Hippocampal formation (tissue), 2 donors: ENCODE measurements at regions not wholly inside any gene's neighbourhood (a gene's known extent, or its start where the extent isn't known, plus 50 kb on each side); places are given as distances from the start of the nearest gene placed in this dataset.

ENCODE experiments used
- DNase-seq, 2 donors: peaks; one replicate each; lab custom pipeline; 2025; lab: John Stamatoyannopoulos, UW

DNA sequence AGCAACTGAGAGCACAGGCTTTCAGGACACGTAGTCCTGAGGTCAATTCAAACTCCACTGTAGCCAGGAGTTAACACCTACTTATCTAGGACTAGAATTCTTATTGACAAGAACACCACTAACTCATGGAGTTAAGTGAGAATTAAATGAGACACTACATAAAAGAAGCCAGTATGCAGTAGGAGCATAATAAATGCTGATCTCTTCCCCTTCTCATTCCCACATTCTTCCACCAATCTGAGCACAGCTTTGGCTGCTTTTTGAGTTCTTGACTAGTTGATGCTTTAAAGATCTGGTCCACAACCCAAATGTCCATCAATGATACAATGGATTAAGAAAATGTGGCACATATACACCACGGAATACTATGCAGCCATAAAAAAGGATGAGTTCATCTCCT lies 55.2 kb downstream of the TTC32 start:
- DNase-seq, result no peak

DNA sequence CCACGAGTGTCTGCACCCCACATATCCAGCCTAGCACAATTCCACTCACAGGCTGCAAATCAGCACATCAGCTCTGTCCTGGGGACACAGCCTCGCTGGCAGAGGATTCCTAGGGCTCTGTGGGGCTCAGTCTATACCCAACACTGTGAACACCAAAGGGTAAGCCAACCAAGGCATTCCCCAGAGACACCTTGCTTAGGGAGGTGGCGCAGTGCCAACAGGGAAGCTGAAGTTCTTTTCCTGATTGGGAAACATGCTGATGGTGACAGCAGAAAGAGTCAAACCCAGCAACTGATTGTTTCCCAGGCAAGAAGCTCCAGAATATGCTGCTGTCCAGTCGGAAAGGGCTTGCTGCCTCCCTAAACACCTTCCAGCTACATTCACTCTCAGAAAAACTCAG lies 55.8 kb downstream of the TTC32 start:
- DNase-seq, result no peak

GRCh38 chr2:19845323-19845920 lies 56.4 kb downstream of the TTC32 start:
- DNase-seq, result no peak

- DNase-seq, result no peak
Observed at GRCh38 chr2:19844750-19845149, 57.0 kb downstream of the TTC32 start.

GRCh38 chr2:19843992-19844515 lies 57.7 kb downstream of the TTC32 start:
- DNase-seq, result no peak

DNA sequence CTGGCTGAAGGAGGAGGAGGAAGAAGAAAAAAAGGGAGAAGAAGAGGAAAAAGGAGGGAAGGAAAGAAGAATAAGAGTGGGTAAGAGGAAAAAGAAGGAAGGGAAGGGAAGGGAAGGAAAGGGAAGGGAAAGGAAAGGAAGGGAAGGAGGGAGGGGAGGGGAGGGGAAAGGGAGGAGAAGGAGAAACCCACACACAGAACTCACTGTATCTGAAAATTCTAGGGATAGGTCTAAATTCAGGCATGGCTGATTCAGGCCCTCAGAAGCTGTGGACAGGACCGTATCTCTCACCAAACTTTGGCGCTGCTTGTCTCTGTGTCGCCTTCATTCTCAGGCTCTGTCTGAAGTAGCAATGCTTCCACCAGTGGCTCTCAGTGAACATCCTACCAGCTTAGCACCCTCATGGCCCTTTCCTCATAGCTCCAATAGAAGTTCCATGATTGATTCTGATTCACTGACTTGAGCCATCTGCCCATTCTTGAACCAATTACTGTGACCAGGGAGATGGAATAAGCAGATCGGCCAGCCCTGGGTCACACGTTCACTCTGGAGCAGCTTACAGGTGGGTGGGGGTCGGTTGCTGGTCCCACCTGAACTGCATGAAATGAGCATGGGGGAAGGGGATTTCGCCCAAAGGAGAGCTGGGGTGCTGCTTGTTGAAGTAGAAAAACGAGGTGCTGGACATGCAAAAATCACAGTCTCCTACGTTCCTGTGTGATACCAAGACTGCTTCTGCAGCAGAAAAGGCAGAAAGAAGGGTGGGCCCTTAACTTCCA lies 59.7 kb downstream of the TTC32 start:
- no peak for DNase-seq

DNA sequence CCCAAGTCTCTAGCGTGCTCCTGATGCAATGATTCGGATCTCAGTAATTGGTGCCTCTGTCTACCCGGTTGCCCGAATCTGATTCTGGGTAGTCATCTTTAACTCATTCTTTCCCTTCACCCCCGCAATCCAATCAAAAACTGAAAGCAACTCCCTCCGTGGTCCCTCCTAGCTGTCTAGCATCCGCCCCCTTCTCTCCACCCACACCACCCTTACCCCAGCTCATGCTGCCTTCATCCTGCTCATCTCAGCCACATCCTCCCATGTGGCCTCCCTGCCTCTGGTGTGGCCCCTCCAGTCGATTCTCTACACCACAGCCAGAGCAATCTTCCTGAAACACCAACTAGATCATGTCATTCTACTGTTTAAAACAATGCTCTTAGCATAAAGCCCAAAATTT lies 62.3 kb downstream of the TTC32 start:
- no peak for DNase-seq

GRCh38 chr2:19838616-19839015 lies 63.2 kb downstream of the TTC32 start:
- DNase-seq, result no peak

DNA sequence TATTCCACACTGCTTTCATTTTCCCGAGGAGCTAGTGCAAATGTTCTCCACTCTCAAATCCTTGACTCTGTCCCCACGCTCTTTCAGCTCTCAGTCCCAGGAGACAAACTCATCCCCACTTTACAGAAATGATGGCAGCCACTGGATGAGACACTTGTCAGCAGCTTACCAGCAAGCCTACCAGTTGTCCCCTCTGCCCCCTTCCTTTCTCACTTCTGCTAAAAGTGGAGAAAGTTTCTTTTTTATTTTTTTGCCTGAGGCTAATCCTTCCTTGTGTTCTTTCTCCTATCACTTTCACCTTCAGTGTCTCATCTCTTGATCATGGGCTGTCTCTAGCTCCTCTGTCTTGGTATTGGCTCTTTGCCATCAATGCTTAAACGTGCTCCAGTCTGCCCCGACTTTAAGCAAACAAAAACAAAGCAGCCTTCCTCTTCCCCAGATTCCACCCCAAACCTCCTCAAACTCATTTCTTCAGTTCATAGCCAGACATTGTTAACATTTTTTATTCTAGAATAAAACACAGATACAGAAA lies 64.5 kb downstream of the TTC32 start:
- no peak for DNase-seq

- DNase-seq, result no peak
Observed at GRCh38 chr2:19835781-19836281, 66.0 kb downstream of the TTC32 start.

GRCh38 chr2:19833978-19834377 lies 67.8 kb downstream of the TTC32 start:
- DNase-seq, result no peak

- no peak for DNase-seq
Observed at GRCh38 chr2:19829672-19830071, 72.1 kb downstream of the TTC32 start.

- no peak for DNase-seq
Observed at GRCh38 chr2:19826874-19827273, 74.9 kb downstream of the TTC32 start.

- DNase-seq, result no peak
Observed at GRCh38 chr2:19823507-19823906, 78.3 kb downstream of the TTC32 start.

DNA sequence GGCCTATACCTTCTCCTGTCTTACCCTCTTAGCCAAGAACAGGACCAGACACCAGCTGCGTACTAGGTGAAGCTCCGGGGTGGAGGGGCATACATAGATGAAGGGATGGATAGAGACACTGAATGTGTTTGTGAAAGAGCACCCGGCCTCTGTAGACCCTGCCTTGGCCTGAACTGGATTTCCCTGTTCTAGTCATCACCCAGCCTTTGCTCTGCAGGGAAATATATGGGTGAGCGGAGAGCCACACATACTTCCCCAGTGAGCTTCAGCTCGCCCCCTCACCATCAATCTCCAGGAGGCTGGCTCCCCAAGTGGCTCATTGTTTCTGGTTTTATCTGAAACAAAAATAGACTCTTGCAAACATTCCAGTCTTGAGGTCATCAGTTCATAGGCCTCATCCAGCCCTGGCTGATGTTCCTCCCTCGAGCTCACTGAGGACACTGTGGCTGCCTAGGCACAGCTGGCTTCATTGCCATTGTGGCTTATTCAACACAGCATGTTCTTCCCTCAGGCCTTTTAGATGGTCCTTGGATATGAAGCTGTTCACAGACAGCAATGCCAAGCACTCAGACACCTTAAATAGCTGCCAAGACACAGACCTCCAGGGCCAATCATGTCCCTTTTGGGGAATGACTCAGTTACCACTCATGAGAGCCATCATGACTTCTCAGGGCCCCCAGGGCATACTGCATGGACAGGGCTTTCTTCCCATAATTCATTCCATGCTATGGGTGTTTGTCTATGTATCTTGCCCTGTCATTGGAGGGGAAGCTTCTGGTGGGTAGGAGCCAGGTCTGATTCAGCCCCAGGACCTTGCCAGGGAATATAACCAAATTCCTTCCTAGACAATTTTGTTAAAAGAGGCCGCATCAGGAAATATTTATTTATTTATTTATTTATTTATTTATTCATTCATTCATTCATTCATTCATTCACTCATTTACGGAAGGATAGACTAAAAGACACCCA lies 82.4 kb downstream of the TTC32 start:
- DNase-seq, result no peak

DNA sequence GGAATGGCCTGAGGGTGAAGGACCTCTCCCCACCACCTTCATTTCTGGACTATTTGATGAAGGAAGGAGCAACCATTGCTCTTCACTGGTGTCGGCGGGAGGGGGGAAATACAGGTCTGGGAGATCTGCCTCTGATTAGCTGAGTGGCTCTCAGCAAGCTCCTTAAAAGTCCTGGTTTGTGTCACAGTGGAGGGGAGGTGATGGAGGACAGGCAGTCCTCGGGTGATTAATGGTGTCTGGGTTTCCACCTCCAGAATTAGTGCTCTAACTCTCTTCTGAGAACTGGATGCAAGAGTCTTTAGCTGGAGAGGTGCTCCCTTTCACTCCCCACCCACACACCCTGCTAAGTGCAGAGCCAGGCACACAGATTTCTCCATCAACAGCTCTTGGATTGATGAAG lies 83.2 kb downstream of the TTC32 start:
- DNase-seq, result no peak

- DNase-seq, result no peak
Observed at GRCh38 chr2:19818039-19818438, 83.7 kb downstream of the TTC32 start.

GRCh38 chr2:19815746-19816145 lies 86.0 kb downstream of the TTC32 start:
- no peak for DNase-seq

DNA sequence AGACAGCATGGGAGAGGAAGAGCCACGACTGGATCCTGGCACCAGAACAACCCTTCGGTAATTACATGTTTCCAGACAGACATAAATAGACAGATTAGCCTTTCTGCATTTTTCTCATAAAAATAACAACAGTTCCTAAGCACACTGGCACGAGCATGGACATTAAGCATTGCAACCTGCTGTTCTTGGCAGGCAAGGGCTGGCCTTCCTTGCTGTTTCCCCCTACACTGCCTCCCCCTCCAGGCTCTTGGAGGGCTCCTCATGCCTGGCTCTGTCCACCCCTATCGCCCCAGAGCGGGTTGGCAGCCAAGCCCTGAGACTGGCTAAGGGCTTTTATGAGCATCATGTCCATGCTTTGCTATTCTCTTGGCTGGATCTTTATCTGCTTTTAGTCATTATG lies 89.6 kb downstream of the TTC32 start:
- DNase-seq, result no peak

GRCh38 chr2:19811186-19811585 lies 90.6 kb downstream of the TTC32 start:
- DNase-seq, result no peak

DNA sequence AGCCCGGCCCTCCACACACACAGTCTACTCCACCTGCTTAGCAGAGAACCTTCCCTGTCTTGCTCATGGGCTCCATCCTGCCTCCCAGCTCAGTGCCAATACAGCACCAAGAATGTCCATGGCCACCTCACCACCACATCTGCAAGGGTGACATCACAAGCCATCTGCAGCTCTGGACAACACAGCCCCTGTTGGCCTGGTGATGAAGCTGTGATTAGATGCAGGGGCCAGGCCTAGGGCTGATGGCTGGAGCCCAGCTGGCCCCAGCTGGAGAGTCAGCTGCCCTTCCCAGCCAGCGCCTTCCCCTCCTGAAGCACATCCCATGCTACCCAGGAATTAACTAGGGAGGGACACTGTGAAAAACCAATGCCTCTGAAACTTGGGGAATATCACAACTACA lies 91.1 kb downstream of the TTC32 start:
- no peak for DNase-seq

DNA sequence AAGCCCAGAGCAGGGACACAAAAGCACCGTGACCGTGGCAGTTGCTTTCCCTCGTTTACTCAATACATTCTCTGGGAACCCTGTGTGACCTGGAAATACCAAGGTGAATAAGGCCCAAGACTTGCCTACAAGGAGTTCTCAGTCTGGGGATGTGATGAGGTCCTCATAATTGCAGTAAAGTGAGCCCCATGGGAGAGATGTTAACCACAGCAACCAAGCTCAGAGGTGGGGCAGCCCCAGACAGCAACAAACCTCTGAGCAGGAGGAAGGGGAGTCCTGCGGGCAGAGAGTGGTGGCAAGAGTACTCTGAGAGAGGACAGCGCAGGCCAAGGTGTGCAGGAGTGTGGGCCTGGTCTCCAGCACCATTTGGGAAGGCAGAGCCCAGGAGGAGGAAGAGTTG lies 91.6 kb downstream of the TTC32 start:
- DNase-seq, result no peak
